ENCODE measurements at regions not wholly inside any gene's neighbourhood (a gene's known extent, or its start where the extent isn't known, plus 50 kb on each side); places are given as distances from the start of the nearest gene placed in this dataset.
"Not testable (repeated sequence)": the region's sequence is repeated elsewhere in the genome, so short reads cannot be mapped to it uniquely, and the experiment has no call there.

DNA sequence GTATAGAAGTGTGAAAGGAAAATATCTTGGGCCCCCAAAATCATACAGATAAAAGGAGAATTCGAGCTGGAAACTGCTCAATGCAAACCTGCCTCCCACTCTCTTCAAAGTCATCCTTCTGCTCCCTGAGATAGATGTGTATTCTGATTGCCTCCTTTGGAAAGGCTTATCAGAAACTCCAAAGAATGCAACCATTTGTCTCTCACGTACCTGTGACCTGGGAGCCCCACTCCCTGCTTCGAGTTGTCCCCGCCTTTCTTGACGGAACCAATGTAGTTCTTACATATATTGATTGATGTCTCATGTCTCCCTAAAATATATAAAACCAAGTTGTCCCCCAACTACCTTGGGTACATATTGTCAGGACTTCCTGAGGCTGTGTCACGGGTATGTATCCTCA lies 163.8 kb downstream of the DIRAS2 start:
- DNase-seq (no peak), ATAC-seq (ENCODE audit: poor library complexity) (no peak)
- intact Hi-C loops (cut with DNase I): no loop called here

DNA sequence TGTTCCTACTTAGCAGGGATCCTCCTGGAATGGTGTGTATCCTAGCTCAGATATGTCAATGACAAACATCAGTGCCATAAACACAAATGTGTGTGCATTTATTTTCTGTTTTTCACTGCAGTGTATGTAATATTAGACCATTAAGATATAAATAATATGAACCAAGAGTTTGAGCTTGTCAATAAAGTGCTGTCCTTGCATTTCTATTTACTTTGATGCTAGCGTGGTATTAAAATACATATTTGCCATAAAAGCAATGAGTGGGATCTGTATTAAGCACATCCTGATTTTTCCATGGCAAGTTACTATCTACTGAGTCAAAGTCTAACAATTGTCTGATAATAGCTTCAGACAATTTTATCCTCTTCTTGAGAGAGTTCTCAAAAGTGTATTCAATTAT lies 157.6 kb downstream of the DIRAS2 start:
- no peak for ATAC-seq (ENCODE audit: poor library complexity)
- DNase-seq: no peak
- intact Hi-C loops (cut with DNase I): no loop called here

DNA sequence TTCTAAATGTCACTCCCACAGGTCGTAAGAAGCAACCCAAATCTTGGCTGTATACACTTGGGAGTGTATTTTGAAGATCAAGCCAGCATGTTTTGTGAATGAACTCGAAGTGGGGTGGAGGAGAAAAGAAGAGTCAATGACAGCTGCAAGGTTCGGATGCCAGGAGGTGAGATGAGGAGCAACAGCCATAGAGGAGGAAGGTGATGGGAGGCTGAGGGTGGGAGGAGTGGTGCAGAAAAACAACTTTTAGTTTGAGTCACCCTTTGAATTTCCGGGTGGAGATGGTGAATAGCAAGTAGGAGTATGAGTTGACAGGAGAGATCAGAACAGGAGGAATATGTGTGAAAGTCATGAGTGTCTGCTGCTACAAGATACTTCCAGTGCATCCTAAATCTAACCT lies 153.6 kb downstream of the DIRAS2 start:
- intact Hi-C loops (cut with DNase I): no loop called here
- ATAC-seq (ENCODE audit: poor library complexity) (no peak), DNase-seq (no peak)

DNA sequence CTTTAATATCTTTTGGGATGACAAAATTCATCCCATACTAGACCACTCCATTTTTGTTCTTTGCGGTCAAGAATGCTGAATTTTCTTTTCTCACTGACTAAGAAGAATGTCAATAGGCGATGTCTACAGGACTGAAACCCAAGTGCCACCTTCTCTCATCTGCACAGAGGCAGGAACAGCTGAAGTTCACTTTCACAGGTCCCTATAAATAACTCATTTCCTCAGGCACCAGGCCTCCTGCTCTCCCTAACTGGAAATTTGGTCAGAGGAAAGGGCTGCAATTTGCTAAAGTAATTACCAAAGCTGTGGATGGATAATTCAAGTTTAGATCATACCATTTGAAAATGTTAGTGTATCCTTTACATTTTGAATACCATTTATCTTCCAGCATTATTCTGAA lies 142.9 kb downstream of the DIRAS2 start:
- intact Hi-C loops (cut with DNase I): no loop called here
- ATAC-seq (ENCODE audit: poor library complexity) (no peak), DNase-seq (no peak)

DNA sequence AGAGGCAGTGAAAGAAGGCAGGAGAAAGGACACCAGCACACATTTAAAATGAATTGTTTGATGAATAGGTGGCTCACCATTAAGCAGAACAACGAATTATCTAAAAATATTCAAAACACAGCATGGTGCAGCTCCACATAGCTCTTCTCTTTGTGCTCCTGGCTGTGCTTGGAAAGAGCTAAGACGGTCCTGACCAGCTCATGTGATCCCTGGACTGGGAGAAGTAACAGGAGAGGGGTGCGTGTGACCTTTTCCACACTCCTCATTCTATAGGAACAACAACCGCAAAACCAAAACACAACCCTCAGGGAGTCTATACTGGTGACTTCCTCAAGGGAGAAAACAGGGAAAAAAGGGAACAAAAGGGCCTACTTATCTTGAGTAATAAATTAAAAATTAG lies 140.5 kb downstream of the DIRAS2 start:
- DNase-seq: no peak
- intact Hi-C loops (cut with DNase I): no loop called here
- no peak for ATAC-seq (ENCODE audit: poor library complexity)

DNA sequence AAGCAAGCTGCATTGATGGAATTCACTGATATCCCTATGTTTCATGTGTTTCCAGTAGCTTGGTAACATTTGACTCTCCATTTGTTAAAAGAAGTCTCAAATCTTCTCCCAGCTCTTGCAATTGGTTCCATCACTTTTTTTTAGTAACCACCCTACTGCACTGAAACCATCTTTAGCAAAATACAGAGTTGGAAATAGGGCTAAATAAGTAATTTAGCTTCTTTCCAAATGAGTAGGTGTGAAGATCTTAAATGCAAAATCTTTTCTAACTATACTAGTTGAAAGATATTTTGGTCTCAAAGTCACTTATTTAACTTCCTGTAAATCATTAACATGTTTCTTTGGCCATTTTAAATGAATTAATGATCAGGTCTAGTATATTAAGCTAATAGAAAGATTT lies 138.1 kb downstream of the DIRAS2 start:
- ATAC-seq (ENCODE audit: poor library complexity) (no peak), DNase-seq (no peak)
- intact Hi-C loops (cut with DNase I): no loop called here

DNA sequence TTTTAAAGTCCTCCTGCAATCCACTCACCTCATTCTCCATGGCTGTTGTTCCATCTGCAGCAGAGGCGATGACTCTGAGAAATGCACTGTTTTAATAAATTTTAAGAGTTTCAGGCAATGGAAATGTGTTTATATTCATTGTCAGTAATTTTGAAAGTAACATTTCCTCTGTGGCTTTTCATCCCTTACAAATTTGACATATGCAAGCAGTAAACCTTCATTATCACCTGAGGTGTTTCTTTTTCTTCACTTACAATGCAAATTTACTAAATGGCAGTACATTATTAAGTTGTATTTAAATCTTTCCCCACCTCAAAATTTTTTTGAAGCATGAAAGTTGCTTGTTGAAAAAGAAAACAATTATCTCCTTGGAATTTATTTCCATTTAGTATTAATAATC lies 136.9 kb downstream of the DIRAS2 start:
- intact Hi-C loops (cut with DNase I): no loop called here
- DNase-seq: no peak
- no peak for ATAC-seq (ENCODE audit: poor library complexity)

DNA sequence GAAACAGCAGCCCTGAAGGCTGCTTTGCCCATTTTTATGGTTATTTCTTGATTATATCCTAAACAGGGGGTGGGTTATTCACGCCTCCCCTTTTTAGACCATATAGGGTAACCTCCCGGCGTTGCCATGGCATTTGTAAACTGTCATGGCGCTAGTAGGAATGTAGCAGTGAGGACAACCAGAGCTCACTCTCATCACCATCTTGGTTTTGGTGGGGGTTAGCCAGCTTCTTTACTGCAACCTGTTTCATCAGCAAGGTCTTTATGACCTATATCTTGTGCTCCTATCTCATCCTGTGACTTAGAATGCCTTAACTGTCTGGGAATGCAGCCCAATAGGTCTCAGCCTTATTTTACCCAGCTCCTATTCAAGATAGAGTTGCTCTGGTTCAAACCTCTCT lies 136.2 kb downstream of the DIRAS2 start:
- intact Hi-C loops (cut with DNase I); ATAC-seq (ENCODE audit: poor library complexity): not testable (repeated sequence)

DNA sequence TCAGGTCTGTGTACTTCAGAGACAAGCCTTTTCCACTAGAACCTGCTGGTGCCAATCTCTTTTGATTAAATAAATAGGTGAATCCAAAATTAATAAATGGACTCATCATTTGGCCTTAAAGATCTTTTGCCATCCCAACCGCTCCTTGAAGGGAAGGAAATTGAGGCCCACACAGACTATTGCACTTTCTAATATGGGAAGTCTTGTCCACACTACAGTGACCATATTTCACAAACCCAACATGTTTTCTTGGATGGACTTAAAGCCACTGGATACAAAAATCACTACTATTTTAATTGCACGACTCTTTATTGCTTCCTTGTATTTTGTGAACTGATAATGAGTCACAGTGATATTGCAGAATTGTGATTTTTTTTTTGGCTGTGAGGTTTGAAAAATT lies 135.0 kb downstream of the DIRAS2 start:
- no peak for DNase-seq
- intact Hi-C loops (cut with DNase I): no loop called here

More for the DNA sequence above, 136.2 kb downstream of the DIRAS2 start:
- DNase-seq: not testable (repeated sequence)

DNA sequence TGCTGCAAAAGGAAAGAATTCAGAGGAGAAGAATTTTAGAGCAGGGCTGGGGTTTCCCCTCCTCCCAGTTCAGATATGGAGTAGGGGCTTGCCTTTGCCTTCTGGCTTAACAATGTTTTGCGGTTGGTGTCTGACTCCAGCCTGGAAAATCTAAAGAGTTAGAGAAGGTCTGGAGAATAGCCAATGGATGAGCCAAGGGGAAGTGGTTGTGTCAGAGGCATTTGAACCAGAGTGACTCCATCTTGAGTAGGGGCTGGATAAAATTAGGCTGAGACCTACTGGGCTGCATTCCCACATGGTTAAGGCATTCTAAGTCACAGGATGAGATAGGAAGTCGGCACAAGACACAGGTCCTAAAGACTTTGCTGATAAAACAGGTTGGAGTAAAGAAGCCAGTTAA lies 133.7 kb downstream of the DIRAS2 start:
- no peak for ATAC-seq (ENCODE audit: poor library complexity)
- intact Hi-C loops (cut with DNase I): no loop called here
- no peak for DNase-seq

More for the DNA sequence above, 135.0 kb downstream of the DIRAS2 start:
- no peak for ATAC-seq (ENCODE audit: poor library complexity)

DNA sequence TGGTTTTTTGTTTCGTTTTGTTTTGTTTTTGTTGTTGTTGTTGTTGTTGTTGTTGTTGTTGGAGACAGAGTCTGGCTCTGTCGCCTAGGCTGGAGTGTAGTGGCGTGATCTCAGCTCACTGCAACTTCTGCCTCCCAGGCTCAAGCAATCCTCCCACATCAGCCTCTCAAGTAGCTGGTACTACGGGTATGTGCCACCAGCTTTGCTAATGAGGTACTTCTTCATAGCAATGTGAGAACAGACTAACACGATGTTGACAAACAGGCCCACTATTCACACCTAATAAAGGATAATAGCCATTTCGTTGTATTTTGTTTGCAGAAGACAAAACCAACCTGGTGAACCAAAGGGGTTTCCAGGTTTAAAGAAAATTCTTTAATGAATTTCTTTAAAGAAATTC lies 130.9 kb downstream of the DIRAS2 start:
- intact Hi-C loops (cut with DNase I): no loop called here
- DNase-seq: no peak
- ATAC-seq (ENCODE audit: poor library complexity): no peak

DNA sequence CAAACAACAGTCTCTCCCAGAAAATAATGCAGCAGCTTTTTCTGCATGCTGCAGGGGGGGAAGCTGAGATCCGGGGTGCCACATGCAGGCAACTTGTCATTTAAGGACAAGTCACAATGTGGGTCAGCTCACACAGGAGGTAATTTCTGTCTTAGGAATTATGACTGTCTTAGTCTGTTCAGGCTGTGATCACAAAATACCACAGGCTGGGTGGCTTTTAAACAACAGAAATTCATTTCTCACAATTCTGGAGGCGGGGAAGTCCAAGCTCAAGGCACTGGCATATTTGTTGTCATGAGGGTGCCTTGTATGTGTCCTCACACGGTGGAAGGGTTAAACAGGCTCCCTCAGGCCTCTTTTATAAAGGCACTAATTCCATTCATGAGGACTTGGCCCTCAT lies 127.7 kb downstream of the DIRAS2 start:
- intact Hi-C loops (cut with DNase I): no loop called here
- no peak for DNase-seq
- no peak for ATAC-seq (ENCODE audit: poor library complexity)

DNA sequence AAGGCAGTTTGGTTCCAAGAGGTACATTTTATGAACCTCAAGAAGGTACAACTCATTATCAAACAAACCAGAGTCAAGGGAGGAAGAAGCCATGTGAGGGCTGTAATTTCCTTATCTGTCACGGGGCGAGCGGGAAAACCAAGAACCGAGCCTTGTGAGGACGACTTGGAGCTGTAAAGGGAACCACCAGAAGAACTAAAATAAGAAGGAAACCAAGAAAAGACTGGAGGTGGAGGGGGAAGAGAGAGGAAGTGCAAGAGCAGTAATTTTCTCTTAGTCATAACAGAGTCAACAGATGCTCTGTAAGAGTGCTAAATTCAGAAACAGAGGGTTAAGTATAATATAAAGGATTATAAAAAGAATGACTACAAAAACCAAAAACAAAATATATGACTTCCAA lies 127.1 kb downstream of the DIRAS2 start:
- DNase-seq: no peak
- no peak for ATAC-seq (ENCODE audit: poor library complexity)
- intact Hi-C loops (cut with DNase I): no loop called here

DNA sequence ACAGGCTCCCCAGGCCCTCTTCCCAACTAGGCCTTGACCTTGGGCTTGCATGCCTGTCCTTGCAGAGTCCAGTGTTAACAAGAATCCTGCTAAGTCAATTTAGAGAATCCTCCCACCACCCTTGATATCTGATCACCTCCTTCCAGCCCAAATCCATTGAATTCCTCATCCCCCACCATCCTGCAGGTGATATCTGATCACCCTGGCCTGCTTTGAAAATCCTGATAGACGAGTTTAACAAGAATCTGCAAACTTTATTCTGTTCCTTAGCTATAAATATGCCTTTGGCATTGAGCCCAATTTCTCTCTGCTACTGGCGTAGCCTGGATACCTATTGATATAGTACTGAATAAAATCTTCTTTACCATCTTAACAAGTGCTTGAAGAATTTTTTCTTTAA lies 125.5 kb downstream of the DIRAS2 start:
- DNase-seq (no peak), ATAC-seq (ENCODE audit: poor library complexity) (no peak)
- intact Hi-C loops (cut with DNase I): no loop called here

DNA sequence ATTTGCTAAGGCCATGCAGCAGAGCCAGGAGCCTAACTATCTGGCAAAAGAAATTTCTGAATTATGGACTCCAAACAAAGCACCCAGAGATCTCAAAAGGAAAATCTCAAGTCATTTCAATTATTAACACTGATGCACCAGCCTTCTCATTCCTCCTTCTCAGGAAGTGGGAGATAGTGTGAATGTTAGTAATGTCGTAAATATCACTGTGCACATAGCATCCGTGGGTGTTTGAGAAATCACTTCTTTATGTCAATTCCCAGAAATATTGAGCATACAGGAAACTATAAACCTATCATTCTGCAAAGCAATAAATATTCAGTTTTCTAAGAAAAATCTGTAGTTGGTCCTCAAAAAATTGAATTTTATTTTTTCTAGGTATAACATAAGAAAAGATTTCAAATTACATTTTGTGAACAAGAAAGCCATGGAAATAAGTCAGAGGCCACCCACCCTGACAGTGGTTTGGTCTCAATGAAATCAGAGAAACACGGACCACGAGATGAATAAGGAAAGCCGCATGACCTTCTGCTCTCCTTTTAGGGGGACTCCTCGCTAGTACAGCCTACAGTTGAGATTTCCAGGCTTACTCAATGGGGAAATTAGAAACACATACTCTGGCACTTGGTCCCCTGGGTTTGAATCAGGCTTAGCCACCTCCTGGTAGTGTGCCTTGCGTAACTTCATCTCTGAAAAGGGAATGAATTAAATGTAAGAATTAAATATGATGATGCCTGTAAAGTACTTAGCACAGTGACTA lies 120.6 kb downstream of the DIRAS2 start:
- intact Hi-C loops (cut with DNase I): no loop called here
- no peak for DNase-seq
- ATAC-seq (ENCODE audit: poor library complexity): no peak

DNA sequence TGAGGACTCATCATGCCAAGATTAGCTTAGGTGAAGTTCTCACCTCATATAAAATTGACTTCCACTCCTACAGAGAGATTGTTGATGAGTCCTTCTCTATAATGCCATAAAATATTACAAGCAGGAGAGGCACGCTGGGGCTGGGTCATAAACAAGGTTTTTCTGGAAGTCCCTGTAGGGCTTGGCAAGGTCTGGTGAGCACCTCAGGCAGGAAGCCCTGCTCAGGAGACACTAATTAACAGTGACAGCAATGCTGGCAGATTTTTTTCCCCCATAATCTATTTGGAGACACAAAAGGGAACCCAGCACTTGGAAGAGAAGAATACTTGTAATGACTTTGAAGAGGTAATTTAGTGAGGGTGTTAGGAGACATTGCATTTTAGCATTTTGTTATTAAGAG lies 118.7 kb downstream of the DIRAS2 start:
- DNase-seq: no peak
- intact Hi-C loops (cut with DNase I): no loop called here
- ATAC-seq (ENCODE audit: poor library complexity): no peak

DNA sequence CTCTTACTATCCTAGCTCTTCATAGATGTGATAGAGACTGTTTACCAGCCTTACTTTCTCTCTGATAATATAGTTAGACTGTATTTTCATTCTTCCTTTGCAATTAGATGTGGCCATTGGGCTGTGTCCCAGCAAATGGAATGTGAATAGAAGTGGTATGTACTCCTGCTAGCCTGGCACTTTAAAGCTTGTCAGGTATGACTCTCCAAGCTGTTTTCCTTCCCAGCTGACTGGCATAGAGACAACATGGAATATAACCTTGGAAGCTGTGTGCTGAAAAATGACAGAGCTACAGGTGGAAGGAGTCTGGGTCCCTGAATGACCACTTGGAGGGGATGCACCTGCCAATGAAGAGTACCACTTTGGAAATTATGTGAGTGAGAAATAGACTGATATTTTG lies 116.2 kb downstream of the DIRAS2 start:
- intact Hi-C loops (cut with DNase I): no loop called here

DNA sequence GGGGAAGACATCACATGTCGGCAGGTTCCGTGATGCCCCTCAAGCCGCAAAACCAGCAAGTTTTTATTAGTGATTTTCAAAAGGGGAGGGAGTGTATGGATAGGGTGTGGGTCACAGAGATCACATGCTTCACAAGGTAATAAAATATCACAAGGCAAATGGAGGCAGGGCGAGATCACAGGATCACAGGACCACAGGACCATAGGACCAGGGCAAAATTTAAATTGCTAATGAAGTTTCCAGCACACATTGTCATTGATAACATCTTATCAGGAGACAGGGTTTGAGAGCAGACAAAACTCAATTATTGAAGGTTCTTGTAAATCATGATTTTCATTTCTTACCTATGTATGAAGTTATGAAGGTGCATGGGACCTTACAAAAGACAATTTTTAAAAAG lies 106.5 kb downstream of the DIRAS2 start:
- DNase-seq; intact Hi-C loops (cut with DNase I); ATAC-seq (ENCODE audit: poor library complexity): not testable (repeated sequence)

More for the DNA sequence above, 116.2 kb downstream of the DIRAS2 start:
- no peak for ATAC-seq (ENCODE audit: poor library complexity)
- DNase-seq: no peak

DNA sequence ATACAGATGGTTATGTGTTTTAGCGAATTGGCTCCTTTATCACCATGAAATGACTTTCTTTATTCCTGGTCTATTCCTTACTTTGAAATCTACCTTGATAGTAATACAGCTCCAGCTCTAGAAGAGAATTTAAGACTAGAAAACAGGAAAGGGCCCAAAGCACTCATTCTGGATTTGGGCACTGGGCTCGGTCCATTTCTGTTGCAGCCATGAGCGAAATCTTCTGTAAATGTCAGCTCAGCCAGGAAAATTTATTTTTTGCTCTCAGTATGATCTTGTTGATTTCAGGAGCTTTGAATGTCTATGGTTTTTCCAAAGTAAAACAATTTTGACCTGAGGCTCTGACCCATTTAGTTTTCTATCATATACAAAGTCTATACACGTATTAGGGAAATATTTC lies 104.1 kb downstream of the DIRAS2 start:
- intact Hi-C loops (cut with DNase I): no loop called here
- no peak for ATAC-seq (ENCODE audit: poor library complexity)
- no peak for DNase-seq

DNA sequence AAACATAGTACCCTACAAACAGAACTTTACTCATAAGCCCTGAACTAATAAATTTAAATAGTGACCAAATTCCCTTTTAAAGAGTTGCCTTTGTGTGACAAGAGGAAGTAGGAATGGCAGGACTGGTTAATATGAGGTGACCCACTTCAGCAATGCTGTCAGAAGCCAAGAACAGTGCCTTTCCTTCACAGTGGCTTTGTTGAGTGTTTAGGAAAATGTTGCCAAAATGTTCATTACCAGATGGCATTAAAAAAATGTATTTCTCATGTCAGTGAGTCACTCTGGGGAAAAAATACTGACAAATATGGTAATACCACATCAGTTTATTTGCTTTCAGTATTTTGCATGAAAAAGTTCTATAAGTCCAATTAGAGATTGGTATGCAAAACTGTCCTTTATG lies 103.3 kb downstream of the DIRAS2 start:
- intact Hi-C loops (cut with DNase I): no loop called here
- ATAC-seq (ENCODE audit: poor library complexity): no peak
- no peak for DNase-seq

DNA sequence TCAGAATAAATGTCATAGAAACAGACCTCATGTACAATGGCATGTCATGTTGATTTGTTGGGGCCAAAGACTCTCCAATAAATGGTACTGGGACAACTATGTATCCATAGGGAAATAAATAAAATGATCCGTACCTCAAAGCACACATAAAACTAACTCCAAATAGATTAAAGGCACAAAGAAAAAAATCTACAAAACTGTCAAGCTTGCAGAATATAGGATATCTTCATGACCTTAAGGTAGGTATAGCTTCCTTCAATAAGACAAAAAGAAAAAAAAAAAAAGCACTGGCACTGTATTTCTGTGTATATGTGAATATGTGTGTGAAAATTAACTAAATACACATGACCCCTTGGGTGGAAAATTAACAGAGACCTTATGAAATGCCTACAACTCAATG lies 101.9 kb downstream of the DIRAS2 start:
- ATAC-seq (ENCODE audit: poor library complexity) (no peak), DNase-seq (no peak)
- intact Hi-C loops (cut with DNase I): no loop called here

Measured in Right ventricle myocardium superior (tissue), 1 donor.